MM.1S (cell line): ENCODE measurements at regions not wholly inside any gene's neighbourhood (a gene's known extent, or its start where the extent isn't known, plus 50 kb on each side); places are given as distances from the start of the nearest gene placed in this dataset.

ENCODE experiments used
- CTCF ChIP-seq: fragments of 300-600 bp; sonication (generic); IDR thresholded peaks from 2 replicates; pipeline ENCODE4 v1.5.1; 2016; ENCODE audit warnings: antibody characterized with exemption, low read length, mixed read lengths
- EZH2 ChIP-seq: fragments of 300-600 bp; sonication (generic); optimal IDR thresholded peaks from 2 replicates; pipeline ENCODE3; 2017; ENCODE audit warnings: low read depth, mild to moderate bottlenecking, antibody characterized with exemption, low read length, mixed read lengths
- EZH2phosphoT487 ChIP-seq: fragments of 300-600 bp; sonication (generic); IDR thresholded peaks from 2 replicates; pipeline ENCODE4 v1.6.1; 2018; ENCODE audit warnings: antibody characterized with exemption, low read length

DNA sequence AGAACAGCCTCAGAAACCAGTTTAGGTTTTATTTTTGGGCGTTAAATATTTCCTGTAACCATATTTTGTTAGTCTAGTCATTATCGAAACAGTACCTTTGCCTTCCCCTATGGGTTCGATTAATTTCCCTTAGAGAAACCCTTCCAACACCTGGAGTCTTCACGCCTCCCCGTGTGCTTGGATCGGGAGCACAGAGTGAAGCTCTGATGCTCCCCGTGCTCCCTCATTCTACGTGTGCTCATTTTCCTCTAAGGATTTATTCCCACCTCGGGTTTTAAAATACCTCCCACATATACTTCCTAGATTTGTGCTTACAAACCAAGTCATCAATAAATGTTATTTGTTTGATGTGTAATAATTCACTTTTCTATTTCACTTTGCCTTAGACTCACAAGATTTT lies 142.4 kb downstream of the TTLL2 start:
- TF ChIP-seq CTCF (no peak), EZH2phosphoT487 (no peak), EZH2 (no peak)
